COLO668 (cell line): ENCODE measurements at regions not wholly inside any gene's neighbourhood (a gene's known extent, or its start where the extent isn't known, plus 50 kb on each side); places are given as distances from the start of the nearest gene placed in this dataset.
"Not testable (repeated sequence)": the region's sequence is repeated elsewhere in the genome, so short reads cannot be mapped to it uniquely, and the experiment has no call there.

Experiments
- DNase-seq: peaks from one replicate; lab custom pipeline; 2025; ENCODE audit not compliant: unreplicated experiment; lab: John Stamatoyannopoulos, UW

DNA sequence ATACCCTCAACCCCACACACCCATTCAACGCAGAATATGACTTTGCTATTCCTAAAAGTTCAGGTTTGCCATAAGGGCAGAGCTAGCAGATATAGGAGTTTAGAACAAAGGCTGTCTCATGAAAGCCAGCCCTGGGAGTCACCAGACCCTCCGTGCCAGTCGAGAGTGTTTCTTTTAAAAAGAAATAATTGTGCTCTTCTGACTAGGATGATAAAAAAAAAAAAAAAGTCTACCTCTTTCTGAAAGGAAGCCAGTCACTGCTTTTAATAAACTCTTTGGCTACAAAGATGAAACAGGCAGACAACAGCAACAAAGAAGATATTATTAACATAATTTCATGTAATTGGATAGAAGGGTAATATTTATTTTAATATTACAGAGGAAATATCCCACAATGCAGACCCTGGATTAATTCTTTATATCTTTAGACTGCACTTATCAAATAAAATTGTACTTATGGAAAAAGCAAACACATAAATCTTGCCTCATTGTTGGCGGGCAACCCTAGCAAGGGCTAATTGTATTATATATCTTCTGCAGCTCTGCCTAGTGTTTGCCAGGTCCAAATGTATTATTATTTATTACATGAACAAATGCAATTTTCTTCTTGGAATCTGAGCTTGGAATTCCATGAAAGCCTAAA, 277.5 kb upstream of the DYNLRB2 start:
- DNase-seq = no peak

DNA sequence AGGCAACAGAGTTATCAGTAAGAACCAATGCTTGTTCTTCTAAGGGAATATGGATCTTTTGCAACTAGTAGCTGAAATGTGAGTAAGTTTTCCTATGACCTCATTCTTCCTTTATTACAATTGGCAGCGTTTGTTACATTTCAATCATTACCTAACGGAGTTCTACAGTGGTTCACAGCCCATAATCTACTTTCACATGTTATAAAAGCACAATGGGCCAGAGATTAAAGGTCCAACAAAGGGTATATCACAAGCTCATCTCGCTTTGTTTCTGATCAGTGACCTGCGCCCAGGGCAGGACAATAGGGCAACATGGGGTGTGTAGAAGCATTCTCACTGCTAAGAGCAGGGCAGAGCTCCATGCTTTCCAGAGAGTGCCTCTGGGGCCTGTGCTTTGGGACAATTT, 279.9 kb upstream of the DYNLRB2 start:
- DNase-seq = no peak

DNA sequence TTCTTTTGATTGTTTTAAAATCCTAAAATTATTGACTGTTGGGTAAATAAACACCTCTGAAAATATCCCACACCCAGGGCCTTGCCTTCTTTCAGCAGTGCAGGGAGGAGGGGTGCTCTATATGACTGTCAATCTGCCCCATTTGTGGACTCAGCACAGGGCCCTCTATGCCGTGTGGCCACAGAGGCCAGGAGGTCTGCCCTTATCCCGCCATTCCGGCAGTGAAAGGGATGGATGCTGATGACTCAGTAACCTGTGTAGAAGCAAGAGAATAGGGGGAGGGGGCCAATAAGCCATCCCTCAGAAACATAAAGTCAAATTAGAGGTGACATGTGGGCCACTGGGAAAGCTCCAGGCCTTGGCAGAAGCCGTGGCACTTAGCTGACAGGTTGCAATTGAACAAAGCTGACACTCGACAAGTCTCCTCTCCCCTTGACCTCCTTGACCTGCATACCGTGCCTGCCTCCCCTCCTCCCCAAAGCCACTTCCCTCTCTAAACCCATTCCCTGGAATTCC, 281.4 kb upstream of the DYNLRB2 start:
- DNase-seq = no peak

DNA sequence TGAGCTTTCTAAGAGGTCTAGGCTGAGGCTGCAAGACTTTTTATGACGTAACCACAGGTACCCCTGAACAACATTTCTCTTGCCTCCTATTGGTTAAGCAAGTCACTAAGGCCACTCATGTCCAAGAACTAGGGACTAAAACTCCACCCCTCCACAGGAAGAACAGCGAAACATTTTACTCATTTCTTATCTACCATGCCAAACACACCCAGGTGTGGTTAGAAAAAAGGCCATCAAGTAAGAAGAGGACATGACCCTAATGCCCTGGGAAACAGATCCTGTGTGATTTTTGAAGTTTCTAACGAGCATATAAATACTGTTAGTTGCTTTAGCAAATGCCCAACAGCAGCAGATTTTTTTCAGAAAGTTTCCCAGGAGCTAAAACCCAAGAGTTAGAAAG, 282.4 kb upstream of the DYNLRB2 start:
- no peak for DNase-seq

DNA sequence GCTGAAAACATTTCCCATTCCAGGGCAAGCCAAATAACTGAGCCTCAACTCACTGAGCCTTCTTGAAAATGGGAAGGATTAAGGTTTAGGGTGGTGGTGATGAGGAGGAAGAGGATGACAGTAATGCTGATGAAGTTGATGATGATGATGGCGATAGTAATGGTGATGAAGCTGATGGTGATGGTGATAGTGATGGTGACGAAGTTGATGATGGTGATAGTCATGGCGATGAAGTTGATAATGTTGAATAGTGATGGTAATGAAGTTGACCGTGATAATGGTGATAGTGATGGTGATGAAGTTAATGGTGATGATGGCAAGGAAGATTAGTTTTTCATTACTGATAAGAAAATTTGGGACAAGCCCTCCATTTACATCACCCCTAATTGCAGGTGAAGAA, 285.8 kb upstream of the DYNLRB2 start:
- DNase-seq = no peak

DNA sequence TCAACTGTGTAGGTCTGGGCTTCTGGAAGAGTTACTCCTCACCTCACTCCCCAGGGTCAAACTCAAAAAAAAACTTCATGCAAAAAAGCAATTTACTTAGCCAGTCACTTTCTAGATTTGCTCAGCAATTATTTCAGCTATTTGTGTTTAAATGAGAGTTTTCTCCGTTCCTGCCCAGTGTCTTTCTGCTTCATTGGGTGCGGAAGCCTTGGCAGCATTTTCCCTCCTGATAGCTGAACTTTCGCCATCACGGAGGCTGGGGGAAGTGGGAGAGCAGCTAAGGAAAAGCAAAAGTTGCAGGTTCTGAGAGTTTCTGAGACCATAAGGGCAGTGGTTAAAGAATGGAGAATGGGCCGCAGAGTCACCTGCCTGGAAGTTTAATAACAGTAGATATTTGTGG, 287.1 kb upstream of the DYNLRB2 start:
- no peak for DNase-seq

DNA sequence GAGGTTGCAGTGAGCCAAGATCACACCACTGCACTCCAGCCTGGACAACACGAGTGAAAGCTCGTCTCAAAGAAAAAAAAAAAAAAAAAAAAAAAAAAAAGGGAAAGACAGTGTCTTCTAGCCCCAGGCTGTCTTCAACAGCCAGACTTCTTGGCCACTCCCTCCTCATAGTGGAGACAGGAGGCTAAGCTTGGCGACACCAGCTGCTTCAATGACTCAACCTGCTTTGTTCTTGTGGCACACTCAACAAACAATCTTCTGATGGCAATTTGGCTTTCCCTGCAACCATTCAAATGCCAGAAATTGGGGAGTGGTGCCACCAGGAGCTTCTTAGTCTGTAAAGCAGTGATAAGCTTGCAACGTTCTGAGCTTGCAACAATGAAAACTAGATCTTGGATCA, 290.4 kb upstream of the DYNLRB2 start:
- no peak for DNase-seq

DNA sequence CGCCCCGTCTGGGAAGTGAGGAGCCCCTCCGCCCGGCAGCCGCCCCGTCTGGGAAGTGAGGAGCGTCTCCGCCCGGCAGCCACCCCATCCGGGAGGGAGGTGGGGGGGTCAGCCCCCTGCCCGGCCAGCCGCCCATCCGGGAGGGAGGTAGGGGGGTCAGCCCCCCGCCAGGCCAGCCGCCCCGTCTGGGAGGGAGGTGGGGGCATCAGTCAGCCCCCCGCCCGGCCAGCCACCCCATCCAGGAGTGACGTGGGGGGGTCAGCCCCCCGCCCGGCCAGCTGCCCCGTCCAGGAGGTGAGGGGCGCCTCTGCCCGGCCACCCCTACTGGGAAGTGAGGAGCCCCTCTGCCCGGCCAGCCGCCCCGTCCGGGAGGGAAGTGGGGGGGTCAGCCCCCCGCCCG, 297.5 kb upstream of the DYNLRB2 start:
- DNase-seq = not testable (repeated sequence)

DNA sequence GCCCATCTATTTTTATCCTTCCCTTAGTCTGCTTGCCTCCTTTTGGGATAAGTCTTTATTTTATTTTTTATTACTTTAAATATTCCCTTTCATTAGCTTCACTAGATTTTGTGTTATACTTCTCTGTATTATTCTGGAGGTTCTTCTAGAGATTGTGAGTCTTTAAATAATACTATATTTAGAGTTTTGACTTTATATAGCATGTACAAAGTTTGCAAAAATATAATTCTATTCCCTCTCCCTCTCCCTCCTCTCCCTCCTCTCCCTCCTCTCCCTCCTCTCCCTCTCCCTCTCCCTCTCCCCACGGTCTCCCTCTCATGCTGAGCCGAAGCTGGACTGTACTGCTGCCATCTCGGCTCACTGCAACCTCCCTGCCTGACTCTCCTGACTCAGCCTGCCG, 298.5 kb upstream of the DYNLRB2 start:
- DNase-seq = not testable (repeated sequence)

DNA sequence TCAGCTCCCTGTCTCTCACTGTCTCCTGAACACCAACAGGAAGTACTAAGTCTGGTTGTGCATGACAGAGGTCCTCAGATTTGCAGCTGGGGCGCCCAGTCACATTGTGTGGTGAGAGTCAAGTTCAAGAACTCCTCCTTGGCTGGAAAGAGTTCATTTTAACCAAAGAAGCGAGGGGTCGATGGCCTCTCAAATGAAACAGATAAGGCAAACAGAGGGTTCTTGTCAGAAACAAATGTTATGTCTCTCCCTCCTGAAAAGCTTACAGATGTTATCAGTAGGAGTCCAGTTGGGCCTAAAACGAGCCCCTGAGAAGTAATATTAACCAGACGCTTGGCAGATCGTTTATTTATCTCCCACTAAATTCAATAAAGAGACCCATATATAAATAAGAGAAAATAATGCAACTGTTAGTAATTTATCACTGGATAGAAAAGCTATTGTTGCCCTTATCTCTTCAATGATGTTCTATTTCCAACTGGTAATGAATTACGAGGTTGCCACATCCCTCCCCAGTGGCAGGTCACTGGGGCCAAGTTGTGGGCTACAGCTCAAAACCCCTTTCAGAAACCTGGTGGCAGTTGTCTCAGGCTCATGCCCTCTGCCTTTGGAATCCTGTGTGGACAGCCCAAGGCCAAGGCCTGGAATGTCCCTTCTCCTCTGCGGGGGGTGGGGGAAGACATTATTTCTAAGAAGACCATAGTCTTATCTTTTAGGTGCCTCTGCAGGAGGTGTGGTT, 307.5 kb upstream of the DYNLRB2 start:
- DNase-seq = no peak

DNA sequence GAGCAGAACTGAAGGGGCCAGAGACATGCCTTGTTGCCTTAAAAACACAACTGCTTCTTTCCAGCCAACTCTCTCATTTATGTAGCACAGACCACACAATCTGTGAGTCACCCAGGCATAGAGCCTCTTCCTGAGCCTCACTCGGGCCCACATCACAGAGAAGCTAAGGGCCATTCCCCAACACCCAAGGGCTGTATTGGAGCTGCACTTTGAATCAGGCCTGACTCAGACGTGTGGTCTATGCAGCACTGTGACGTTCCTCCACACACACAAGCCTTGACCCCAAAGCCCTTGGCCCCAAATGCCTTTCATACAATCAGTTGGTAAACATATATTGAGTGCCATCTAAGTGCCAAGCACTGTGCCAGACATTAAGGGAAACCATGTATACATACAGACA, 308.9 kb upstream of the DYNLRB2 start:
- DNase-seq = no peak

DNA sequence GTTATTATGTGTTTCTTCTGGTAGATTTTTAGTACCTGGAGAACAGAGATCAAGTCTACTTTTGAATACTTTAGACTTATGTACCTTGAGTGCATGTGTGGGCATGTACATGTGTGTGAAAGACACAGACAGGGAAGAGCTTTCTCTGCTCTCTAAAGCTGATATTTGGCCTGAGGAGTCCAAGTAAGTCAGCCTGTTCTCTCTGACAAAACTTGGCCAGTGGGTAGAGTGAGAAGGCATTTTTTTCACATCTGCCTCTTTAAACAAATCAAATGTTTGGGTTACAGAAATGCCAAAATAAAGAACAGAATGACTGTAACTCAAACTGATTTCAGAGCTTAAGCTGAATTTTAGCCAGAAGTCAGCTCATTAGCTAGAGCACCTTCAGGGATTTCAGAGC, 309.7 kb upstream of the DYNLRB2 start:
- no peak for DNase-seq

DNA sequence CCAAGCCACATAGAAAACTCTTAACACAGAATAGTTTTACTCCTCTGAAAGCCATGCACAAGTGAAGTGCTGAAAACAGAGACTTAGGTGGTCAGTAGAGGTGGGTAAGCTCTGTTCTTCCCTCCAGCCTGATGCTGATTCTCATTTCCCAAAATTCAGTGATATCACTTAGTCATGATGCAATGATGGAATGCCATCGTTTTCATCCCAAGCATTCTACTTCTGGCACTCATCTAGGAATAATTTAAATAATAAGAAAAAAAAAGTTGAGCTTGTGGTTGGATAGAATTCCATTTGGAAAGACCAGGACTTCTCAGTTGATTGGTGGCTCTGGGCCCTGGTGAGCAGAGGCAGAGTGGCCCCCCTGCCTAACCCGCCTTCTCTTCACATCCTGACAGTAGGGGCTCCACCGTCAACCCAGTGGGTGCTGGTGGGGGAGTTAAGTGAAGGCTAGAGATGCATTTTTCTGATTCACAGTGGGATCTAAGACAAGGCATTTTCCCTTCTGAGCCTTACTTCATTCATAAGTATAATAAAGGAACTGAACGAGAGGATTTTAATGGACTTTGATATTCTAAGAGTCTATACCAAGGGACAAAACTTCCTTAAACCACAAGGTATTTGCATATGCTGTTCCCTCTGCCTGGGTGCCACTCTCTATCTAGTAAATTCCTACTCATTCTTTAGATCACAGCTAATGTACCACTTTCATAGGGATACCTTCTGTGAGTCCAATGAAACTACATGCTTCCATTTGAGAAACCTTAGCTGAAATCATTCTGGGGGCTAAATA, 310.3 kb upstream of the DYNLRB2 start:
- no peak for DNase-seq

DNA sequence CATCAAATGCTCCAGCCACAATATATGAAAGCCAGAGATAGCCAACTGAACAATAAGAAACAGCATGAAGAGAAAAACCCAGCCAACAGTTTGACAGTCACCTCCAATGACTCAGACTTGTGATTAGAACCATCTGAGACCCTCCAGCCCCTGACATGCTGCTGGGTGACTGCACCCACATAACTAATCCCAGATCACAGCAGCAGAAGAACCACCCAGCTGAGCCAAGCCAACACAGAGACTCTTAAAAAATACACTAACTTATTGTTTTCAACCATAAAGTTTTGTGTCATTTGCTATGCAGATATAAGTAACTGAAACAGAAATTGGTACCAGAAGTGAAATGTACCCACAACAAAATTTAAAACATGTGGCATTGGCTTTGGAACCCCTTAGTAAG, 314.3 kb upstream of the DYNLRB2 start:
- no peak for DNase-seq

DNA sequence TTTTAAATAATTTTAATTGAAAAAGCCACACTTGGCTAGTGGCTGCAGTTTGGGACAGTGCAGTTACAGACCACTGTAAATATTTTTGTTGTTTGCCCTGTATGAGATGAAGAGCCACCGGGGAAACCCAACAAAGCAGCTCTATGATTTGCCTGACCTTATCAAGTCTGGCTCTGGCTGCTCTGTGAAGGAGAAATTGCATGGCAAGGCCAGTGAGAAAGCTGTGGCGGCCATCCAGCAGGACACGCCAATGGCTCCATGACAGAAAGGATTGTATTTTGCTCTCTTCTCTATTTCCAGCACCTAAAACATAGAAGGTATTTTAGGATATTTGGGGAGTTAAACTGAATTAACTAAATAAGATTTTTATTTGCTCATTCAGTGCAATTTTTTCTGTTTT, 330.0 kb upstream of the DYNLRB2 start:
- DNase-seq = no peak

DNA sequence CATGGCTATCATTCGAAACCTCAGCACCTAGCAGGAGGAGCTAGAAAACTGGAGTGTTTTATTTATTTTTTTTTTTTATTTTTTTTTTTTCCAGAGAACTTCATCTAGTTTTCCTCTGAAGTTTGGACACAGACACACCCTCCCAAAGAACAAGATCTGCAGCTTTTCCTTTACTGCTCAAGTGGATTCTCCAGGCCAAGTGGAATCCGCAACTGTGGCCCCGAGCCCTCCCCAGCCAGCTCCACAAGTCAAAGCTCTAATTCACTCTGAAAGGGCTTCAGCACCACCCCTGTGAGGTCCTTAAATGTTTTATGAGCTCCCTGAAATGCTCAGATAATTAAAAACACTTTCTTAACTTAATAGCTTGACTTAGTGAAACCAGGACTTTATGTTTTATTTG, 332.1 kb upstream of the DYNLRB2 start:
- no peak for DNase-seq

DNA sequence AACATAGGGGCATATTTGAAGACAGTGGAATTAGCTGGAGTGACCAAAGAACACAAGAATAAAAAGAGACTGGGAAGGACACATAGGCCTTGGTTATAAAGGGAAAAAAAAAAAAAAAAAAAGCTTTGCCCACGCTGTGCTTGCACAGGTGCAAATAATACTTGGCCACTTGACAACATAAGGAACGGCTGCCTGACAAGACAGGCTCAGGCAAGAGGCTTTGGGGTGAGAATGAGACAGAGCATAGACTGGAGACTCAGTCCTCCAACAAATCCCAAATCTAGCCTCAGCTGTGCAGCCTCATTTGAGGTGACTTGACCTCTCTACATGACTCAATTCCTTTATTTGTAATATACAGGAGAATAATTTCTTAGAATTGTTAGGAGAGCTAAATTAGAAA, 332.8 kb upstream of the DYNLRB2 start:
- DNase-seq = no peak

DNA sequence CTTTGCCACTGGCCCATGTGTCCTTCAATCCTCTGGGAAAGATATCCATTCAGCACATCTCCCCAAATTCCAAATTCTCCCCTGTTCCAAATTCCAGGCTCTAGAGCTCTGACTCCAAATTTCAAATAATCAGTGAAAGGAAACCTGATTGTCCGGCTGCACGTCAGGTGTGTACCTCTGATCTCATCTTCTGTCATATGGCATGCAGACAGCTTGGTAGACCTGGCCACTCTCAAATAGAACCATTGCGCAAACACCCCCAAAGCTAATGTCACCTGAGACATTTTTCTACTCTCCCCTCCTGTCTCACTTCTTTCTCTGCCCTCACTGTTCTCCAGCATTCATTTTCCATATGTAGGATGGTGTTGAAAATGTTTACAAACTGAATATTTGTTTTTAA, 337.0 kb upstream of the DYNLRB2 start:
- no peak for DNase-seq

DNA sequence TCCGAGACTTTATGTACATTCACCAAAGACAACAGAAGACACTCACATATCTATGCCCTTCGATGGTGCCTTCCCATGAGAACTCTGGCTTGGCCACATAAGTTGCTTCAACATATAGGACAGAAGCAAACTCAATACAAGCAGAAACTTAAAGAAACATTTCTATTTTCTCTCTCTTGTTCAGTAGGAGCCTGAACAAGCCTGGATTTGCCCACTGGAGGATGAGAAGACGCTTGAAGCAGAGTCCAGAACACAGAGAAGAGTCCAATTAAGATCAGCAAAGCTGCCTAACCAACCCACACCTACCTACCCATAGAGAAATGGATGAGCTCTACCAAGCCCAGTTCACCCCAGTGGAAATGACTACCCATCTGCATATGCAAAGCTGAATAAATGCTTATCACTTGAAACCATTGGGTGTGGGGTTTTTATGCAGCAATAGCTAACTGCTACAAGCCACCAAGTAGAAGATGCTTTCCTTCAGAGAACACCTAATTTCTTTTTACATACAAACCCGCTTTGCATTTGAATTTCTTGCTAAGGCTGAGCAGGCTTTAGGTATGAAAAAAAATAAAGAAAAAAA, 337.9 kb upstream of the DYNLRB2 start:
- no peak for DNase-seq

DNA sequence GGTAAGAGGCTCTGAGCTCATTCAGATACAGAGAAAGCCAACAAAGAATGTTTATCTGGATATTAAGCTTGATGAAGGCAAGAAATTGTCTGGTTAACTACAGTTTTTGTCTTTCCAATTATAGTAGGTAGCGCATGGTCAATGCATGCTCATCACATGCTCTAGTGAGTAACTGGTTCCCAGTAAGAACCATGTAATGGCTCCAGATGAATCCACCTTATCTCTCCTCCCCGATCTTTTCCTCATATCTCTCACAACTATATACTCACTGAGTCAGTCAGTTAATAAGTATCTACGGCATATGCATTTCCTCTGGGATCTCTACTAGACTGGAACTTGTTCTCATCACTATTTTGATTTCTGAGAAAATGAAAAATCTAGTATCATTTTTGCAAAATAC, 340.7 kb upstream of the DYNLRB2 start:
- no peak for DNase-seq

DNA sequence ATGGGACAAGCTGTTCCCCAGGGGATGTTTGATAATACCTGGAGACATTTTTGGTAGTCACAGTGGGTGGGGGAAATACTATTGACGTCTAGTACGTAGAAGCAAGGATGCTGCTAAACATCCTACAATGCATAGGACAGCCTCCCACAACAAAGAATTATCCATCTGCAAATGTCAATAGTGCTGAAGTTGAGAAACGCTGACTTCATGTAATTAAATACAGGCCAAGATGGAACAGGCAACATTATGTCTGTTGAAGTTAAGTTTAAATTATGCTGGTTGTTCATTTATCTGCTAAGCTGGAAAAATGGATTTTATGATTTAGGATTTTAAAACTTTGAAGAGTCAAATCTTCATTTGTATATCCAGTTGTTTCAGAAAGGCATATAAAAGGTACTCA, 341.2 kb upstream of the DYNLRB2 start:
- DNase-seq = no peak
